ENCODE measurements at regions not wholly inside any gene's neighbourhood (a gene's known extent, or its start where the extent isn't known, plus 50 kb on each side); places are given as distances from the start of the nearest gene placed in this dataset.

DNA sequence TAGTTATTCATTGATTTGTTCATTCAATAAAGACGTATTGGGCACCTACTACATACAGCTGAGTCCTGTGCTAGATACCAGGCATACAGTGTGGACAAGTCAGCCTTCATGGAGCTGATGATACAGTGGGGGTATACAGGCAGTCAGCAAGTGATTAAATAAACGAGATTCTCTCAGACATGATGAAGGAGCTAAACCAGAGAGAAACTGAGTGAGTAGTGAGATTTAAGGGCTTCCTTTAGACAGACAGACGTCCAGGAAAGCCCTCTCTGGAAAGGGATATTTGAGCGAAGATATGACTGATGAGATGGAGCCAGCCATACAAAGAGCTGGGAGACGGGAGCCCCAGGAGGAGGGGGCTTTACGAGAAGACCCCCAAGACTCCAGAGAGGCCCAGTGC is 122.6 kb upstream of the MYCN start:
- Histone ChIP-seq H3K9me3 (no peaks in the 10 kb centered on the region), H3K4me3 (no peak overlapping the region), H3K4me1 (no peaks in the 10 kb centered on the region), H3K36me3 (no peaks in the 10 kb centered on the region), H3K27me3 (peaks cover 0 to 18% (median 0%) of the 10 kb centered on the region in 3 donors), H3K27ac (no peak overlapping the region)
- 62 to 83% (median 73%) methylated on average over 6 of the region's 6 CpGs for WGBS, 5 donors
- TF ChIP-seq, protein P1, sequence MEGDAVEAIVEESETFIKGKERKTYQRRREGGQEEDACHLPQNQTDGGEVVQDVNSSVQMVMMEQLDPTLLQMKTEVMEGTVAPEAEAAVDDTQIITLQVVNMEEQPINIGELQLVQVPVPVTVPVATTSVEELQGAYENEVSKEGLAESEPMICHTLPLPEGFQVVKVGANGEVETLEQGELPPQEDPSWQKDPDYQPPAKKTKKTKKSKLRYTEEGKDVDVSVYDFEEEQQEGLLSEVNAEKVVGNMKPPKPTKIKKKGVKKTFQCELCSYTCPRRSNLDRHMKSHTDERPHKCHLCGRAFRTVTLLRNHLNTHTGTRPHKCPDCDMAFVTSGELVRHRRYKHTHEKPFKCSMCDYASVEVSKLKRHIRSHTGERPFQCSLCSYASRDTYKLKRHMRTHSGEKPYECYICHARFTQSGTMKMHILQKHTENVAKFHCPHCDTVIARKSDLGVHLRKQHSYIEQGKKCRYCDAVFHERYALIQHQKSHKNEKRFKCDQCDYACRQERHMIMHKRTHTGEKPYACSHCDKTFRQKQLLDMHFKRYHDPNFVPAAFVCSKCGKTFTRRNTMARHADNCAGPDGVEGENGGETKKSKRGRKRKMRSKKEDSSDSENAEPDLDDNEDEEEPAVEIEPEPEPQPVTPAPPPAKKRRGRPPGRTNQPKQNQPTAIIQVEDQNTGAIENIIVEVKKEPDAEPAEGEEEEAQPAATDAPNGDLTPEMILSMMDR (IDR thresholded peaks at IDR 0.05): no peak
- TF ChIP-seq POLR2AphosphoS5 (IDR thresholded peaks at IDR 0.05) (no peak), POLR2A (IDR thresholded peaks at IDR 0.05) (no peak), EP300 (IDR thresholded peaks at IDR 0.05) (no peak)
- intact Hi-C loops (cut with DNase I; ENCODE audit: low total_unique reads): no loop called here
- no peak for DNase-seq

DNA sequence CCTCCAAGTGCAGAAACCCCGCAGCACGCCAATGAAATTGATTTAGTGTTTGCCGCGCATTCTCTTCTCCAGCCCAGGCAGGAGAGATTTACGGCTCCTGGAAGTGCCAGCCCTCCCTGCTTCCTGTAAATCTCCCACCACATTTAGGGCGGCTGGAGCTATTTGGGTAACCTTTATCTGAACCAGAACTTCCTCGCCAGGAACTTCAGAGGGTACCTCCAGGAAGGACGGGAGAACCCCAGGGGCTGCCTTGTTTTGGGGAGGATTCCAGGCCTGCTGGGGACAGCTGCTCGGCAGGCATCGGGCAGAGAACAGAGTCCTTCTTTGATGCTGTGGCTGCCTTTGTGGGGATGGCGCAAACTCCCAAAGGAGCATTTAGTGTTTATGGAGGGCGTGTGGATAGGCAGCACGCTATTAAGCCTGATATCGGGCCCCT is 122.0 kb upstream of the MYCN start:
- WGBS, 5 donors: 60 to 84% (median 77%) methylated on average over 13 to 14 of the region's 14 CpGs
- no peak overlapping the region for H3K27ac ChIP-seq
- DNase-seq: peak in 1 of 2 donors; percentile 48
- no peaks in the 10 kb centered on the region for H3K4me1 ChIP-seq
- H3K27me3 ChIP-seq: peaks cover 0 to 18% (median 0%) of the 10 kb centered on the region in 3 donors
- no peaks in the 10 kb centered on the region for H3K36me3 ChIP-seq
- no peak for TF ChIP-seq POLR2AphosphoS5 (IDR thresholded peaks at IDR 0.05)
- TF ChIP-seq POLR2A (IDR thresholded peaks at IDR 0.05): no peak
- TF ChIP-seq, protein P1 (IDR thresholded peaks at IDR 0.05): no peak
- TF ChIP-seq EP300 (IDR thresholded peaks at IDR 0.05): no peak
- intact Hi-C loops (cut with DNase I; ENCODE audit: low total_unique reads): no loop called here
- H3K9me3 ChIP-seq: no peaks in the 10 kb centered on the region
- H3K4me3 ChIP-seq: no peak overlapping the region

DNA sequence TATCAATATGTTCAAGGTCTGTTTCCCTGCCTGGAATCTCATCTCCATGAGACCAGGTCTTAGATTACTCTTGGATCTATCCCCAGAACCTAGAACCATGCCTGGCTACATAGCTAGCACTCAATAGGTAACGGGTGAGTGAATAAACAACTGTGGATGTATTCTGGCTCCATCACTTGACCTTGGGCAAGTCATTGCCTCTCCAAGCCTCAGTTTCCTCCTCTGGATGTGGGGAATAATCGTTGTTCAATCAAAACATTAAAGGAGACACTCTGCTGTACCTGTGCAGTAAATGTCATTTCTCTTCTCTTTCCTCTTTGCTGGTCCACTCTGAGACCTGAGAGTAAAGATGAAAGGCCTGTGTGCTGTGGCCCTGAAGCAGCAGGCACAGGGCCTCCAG is 121.5 kb upstream of the MYCN start:
- 79 to 92% (median 89%) methylated on average over 2 of the region's 2 CpGs for WGBS, 5 donors
- no peak for DNase-seq
- no peak for TF ChIP-seq EP300 (IDR thresholded peaks at IDR 0.05)
- TF ChIP-seq POLR2A (IDR thresholded peaks at IDR 0.05): no peak
- TF ChIP-seq POLR2AphosphoS5 (IDR thresholded peaks at IDR 0.05): no peak
- TF ChIP-seq, protein P1 (IDR thresholded peaks at IDR 0.05): no peak
- Histone ChIP-seq H3K4me3 (no peak overlapping the region), H3K9me3 (no peaks in the 10 kb centered on the region), H3K4me1 (no peaks in the 10 kb centered on the region), H3K36me3 (no peaks in the 10 kb centered on the region), H3K27me3 (peaks cover 0 to 18% (median 0%) of the 10 kb centered on the region in 3 donors), H3K27ac (no peak overlapping the region)
- intact Hi-C loops (cut with DNase I; ENCODE audit: low total_unique reads): no loop called here

DNA sequence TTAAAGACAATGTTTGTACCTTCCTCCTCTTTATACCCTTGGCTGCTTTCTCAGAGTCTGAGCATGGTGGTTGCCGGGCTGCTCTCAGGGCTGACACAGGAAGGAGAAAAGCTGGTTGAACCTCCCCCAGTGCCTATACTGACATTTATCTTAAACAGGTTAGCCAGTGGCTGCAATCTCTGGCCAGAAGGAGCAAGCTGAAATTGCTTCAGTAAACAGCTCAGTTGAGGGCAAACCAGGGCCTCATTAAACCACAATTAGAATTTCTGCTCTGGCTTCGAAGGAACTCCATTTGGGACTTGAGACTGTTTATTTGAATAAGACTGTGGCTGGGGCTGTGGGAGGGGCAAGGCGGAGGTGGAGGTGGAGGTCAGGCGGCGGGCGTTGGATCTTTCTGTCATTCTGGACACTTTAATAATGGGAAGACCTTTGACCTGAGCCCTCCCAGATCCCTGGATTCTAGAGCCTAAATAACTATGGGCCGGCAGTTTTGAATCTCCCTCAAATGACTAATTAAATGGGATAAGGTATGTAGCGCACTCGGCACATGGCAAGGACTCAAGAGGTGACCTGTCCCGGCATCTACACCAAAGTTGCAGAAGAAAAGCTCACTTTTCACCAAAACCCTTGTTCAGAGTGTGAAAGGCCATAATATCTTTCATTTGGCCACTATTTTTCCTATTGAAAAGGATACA is 120.6 kb upstream of the MYCN start:
- WGBS, 5 donors: 57 to 73% (median 61%) methylated on average over 10 of the region's 10 CpGs
- no peaks in the 10 kb centered on the region for H3K4me1 ChIP-seq
- peaks cover 0 to 18% (median 0%) of the 10 kb centered on the region in 3 donors for H3K27me3 ChIP-seq
- intact Hi-C loops (cut with DNase I; ENCODE audit: low total_unique reads): no loop called here
- TF ChIP-seq POLR2A (IDR thresholded peaks at IDR 0.05) (no peak), EP300 (IDR thresholded peaks at IDR 0.05) (no peak), POLR2AphosphoS5 (IDR thresholded peaks at IDR 0.05) (no peak)
- TF ChIP-seq, protein P1 (IDR thresholded peaks at IDR 0.05): no peak
- H3K36me3 ChIP-seq: no peaks in the 10 kb centered on the region
- no peak overlapping the region for H3K27ac ChIP-seq
- H3K4me3 ChIP-seq: no peak overlapping the region
- peak in 1 of 2 donors; percentile 51 for DNase-seq
- no peaks in the 10 kb centered on the region for H3K9me3 ChIP-seq
